Keratinocyte (primary cell): ENCODE measurements at regions not wholly inside any gene's neighbourhood (a gene's known extent, or its start where the extent isn't known, plus 50 kb on each side); places are given as distances from the start of the nearest gene placed in this dataset.

Source experiments
- DNase-seq: peaks from one replicate; pipeline ENCODE4 v3.0.0-alpha.2; 2011; ENCODE audit warnings: low read depth, missing footprints, low spot score
- FAIRE-seq: peaks from 2 replicates; lab custom pipeline; 2011; peaks lifted over from hg19 to GRCh38; lab: Jason Lieb, UNC
- H2AFZ ChIP-seq: 2 replicates; pipeline ENCODE4 v1.6.0; 2012; ENCODE audit warnings: low read length, control low read depth, inconsistent platforms; ENCODE audit not compliant: control insufficient read depth
- H3K27ac ChIP-seq: 2 replicates; pipeline ENCODE4 v1.5.1; 2011; ENCODE audit warnings: low read length; ENCODE audit not compliant: control insufficient read depth, insufficient read depth
- H3K27me3 ChIP-seq: 3 replicates; pipeline ENCODE4 v1.6.0; 2011; ENCODE audit warnings: low read length; ENCODE audit not compliant: control insufficient read depth, insufficient read depth; ENCODE audit errors: extremely low read depth
- H3K36me3 ChIP-seq, 2 experiments: 2 replicates in 1 of 2; 3 replicates in 1 of 2; pipeline ENCODE4 v1.5.1; 2011; ENCODE audit warnings: low read length in 2 of 2, mild to moderate bottlenecking in 1 of 2; ENCODE audit not compliant: control insufficient read depth in 2 of 2, insufficient read depth in 2 of 2; ENCODE audit errors: extremely low read depth in 1 of 2
- H3K4me1 ChIP-seq: 3 replicates; pipeline ENCODE4 v1.5.1; 2011; ENCODE audit warnings: low read length; ENCODE audit not compliant: control insufficient read depth, insufficient read depth; ENCODE audit errors: extremely low read depth
- H3K4me2 ChIP-seq: 3 replicates; pipeline ENCODE4 v1.6.0; 2011; ENCODE audit warnings: low read depth, low read length; ENCODE audit not compliant: control insufficient read depth, insufficient read depth; ENCODE audit errors: extremely low read depth
- H3K4me3 ChIP-seq, 3 experiments: fragments of 200-600 bp in 1 of 3; sonication (generic) in 1 of 3; 2 replicates in 2 of 3; 3 replicates in 1 of 3; pipeline ENCODE4 v1.5.1; 2011 to 2016; ENCODE audit warnings: low read length in 3 of 3, mild to moderate bottlenecking in 3 of 3, control low read depth in 2 of 3, inconsistent platforms in 1 of 3, low read depth in 1 of 3, mixed read lengths in 1 of 3, mixed run types in 1 of 3, moderate library complexity in 1 of 3; ENCODE audit not compliant: control insufficient read depth in 2 of 3, insufficient read depth in 2 of 3; ENCODE audit errors: extremely low read depth in 1 of 3
- H3K79me2 ChIP-seq: 2 replicates; pipeline ENCODE4 v1.6.0; 2012; ENCODE audit warnings: low read length; ENCODE audit not compliant: control insufficient read depth, insufficient read depth
- H3K9ac ChIP-seq: 3 replicates; pipeline ENCODE4 v1.6.0; 2011; ENCODE audit warnings: low read length; ENCODE audit not compliant: control insufficient read depth, insufficient read depth; ENCODE audit errors: extremely low read depth
- H3K9me1 ChIP-seq: 3 replicates; pipeline ENCODE4 v1.6.0; 2011; ENCODE audit warnings: low read length; ENCODE audit not compliant: control insufficient read depth, insufficient read depth; ENCODE audit errors: extremely low read depth
- H3K9me3 ChIP-seq: 2 replicates; pipeline ENCODE4 v1.5.1; 2012; ENCODE audit warnings: low read depth, low read length; ENCODE audit not compliant: control insufficient read depth
- H4K20me1 ChIP-seq: 3 replicates; pipeline ENCODE4 v1.6.0; 2011; ENCODE audit warnings: low read length; ENCODE audit not compliant: control insufficient read depth, insufficient read depth; ENCODE audit errors: extremely low read depth
- CTCF ChIP-seq, 3 experiments: IDR thresholded peaks in 1 of 3; conservative IDR thresholded peaks in 1 of 3; optimal IDR thresholded peaks in 1 of 3; 2 replicates in 2 of 3; 3 replicates in 1 of 3; pipeline versions ENCODE3 to v1.5.1; 2011; ENCODE audit warnings: low read length in 3 of 3, mild to moderate bottlenecking in 3 of 3, moderate library complexity in 2 of 3, control low read depth in 1 of 3, inconsistent platforms in 1 of 3; ENCODE audit not compliant: insufficient read depth in 2 of 3; ENCODE audit errors: extremely low read depth in 1 of 3
- EZH2 ChIP-seq: IDR thresholded peaks from one replicate; pipeline ENCODE4 v1.6.1; 2012; ENCODE audit warnings: inconsistent platforms, mild to moderate bottlenecking, low read length, moderate library complexity
- dilution Hi-C: fragments of 300-500 bp; cut with MboI; formaldehyde crosslinking; loops from one replicate; pipeline ENCODE4 v1.7.0; 2020; ENCODE audit warnings: low sequenced_read_pairs; ENCODE audit not compliant: extremely low pct_ligation_motif_present

DNA sequence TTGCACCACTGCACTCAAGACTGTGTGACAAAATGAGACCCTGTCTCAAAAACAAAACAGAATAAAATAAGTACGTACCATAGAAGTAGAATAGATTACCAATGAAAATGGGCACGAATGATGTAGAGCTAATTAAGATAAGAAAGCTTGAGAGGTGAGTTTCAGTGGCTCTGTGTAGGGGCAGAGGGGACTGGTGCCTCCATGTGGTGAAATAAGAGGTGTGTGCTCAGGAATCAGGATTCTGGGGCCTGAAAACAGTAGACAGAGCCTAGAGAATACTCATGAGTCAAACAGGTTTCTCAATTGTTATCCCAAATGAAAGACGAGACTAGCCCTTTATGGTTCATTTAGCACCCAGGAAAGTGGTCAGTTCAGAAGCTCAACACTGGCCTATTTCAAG, 1145.1 kb downstream of the FLRT2 start:
- Histone ChIP-seq H3K27ac (no peak overlapping the region), H3K36me3 (no peaks in the 10 kb centered on the region), H3K9ac (no peak overlapping the region), H3K9me3 (no peaks in the 10 kb centered on the region), H2AFZ (no peak overlapping the region), H3K4me2 (no peak overlapping the region), H3K27me3 (no peaks in the 10 kb centered on the region), H3K79me2 (no peaks in the 10 kb centered on the region), H3K4me1 (peaks cover 8% of the 10 kb centered on the region), H3K9me1 (no peaks in the 10 kb centered on the region), H3K4me3 (no peak overlapping the region), H4K20me1 (no peaks in the 10 kb centered on the region)
- dilution Hi-C loops, result no loop called here
- TF ChIP-seq CTCF (optimal IDR thresholded peaks at IDR 0.05 in 1 of 3, IDR thresholded peaks at IDR 0.05 in 1 of 3, conservative IDR thresholded peaks at IDR 0.05 in 1 of 3; ENCODE audit: extremely low read depth in 1 of 3, insufficient read depth in 2 of 3, low read length in 3 of 3), result no peak
- TF ChIP-seq EZH2, result no peak
- FAIRE-seq, result no peak
- no peak for DNase-seq

DNA sequence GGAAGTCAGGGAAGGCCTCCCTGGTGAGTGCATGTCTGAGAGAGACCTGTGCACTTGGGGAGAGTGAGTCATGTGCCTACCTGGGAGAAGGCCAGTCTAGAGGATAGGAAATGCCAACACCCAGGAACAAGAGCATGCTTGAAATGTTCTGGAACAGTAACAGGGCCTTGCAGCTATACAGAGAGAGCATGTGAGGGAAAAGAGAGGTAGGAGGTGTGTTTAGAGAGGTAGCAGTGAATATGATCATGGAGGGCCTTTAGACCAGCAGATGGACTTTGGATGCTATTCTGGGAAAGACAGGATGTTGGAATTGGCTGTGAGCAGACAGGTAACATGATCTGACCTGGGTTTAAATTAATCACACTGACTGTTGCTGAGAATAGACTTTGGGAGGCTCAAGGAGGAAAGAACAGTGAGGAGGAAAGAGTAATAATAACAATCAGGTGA, 1143.6 kb downstream of the FLRT2 start:
- H3K27ac ChIP-seq, result peak overlapping the region; percentile 19
- H3K4me2 ChIP-seq, result peak overlapping the region; percentile 6
- DNase-seq, result peak; percentile 11
- no peaks in the 10 kb centered on the region for H3K27me3 ChIP-seq
- no peaks in the 10 kb centered on the region for H3K9me3 ChIP-seq
- TF ChIP-seq CTCF (optimal IDR thresholded peaks at IDR 0.05 in 1 of 3, IDR thresholded peaks at IDR 0.05 in 1 of 3, conservative IDR thresholded peaks at IDR 0.05 in 1 of 3; ENCODE audit: extremely low read depth in 1 of 3, insufficient read depth in 2 of 3, low read length in 3 of 3) (no peak), EZH2 (no peak)
- H4K20me1 ChIP-seq, result no peaks in the 10 kb centered on the region
- H3K79me2 ChIP-seq, result no peaks in the 10 kb centered on the region
- no peak overlapping the region for H3K9ac ChIP-seq
- dilution Hi-C loops, result no loop called here
- H3K4me1 ChIP-seq, result peaks cover 8% of the 10 kb centered on the region
- H3K9me1 ChIP-seq, result no peaks in the 10 kb centered on the region
- H3K4me3 ChIP-seq, result no peak overlapping the region
- FAIRE-seq, result peak; percentile 98
- H2AFZ ChIP-seq, result peak overlapping the region; percentile 78
- H3K36me3 ChIP-seq, result no peaks in the 10 kb centered on the region
